Endothelial cell of umbilical vein (primary cell): ENCODE measurements at regions not wholly inside any gene's neighbourhood (a gene's known extent, or its start where the extent isn't known, plus 50 kb on each side); places are given as distances from the start of the nearest gene placed in this dataset.
A peak's percentile ranks its signal among the peaks of the same experiment; 100 is the strongest.

Experiments
- BruUV-seq: library from RNA; stranded (reverse); fragments of 400-500 nt; replicated peaks from 2 replicates; lab custom pipeline; 2021; lab: Mats Ljungman, UMichigan
- CTCF ChIA-PET: fragments of 300-600, 350-600 bp; sonication (Branson Sonifier 250); formaldehyde crosslinking; loops from one replicate; lab custom pipeline; 2021; ENCODE audit warnings: antibody characterized with exemption, inconsistent platforms; lab: Charles Lee
- POLR2A ChIA-PET: fragments of 300-600, 350-600 bp; sonication (Branson Sonifier 250); formaldehyde crosslinking; loops from one replicate; lab custom pipeline; 2021; ENCODE audit warnings: antibody characterized with exemption, inconsistent platforms; lab: Charles Lee
- DNase-seq: peaks from one replicate; pipeline ENCODE4 v3.0.0-alpha.2; 2011; ENCODE audit warnings: low read depth, low spot score
- FAIRE-seq: peaks from 2 replicates; lab custom pipeline; 2011; peaks lifted over from hg19 to GRCh38; lab: Jason Lieb, UNC
- H2AFZ ChIP-seq: 2 replicates; pipeline ENCODE4 v1.6.0; 2012; ENCODE audit warnings: low read depth, low read length, control low read depth, inconsistent platforms
- H3K27ac ChIP-seq: 2 replicates; pipeline ENCODE4 v1.5.1; 2011; ENCODE audit warnings: low read depth, mild to moderate bottlenecking, control low read depth, low read length, moderate library complexity; ENCODE audit not compliant: insufficient read depth
- H3K27me3 ChIP-seq, 2 experiments: 2 replicates each; pipeline versions ENCODE4 v1.6.0 to v1.6.1; 2011; ENCODE audit warnings: low read length in 2 of 2, mixed read lengths in 1 of 2; ENCODE audit not compliant: control insufficient read depth in 2 of 2, insufficient read depth in 2 of 2
- H3K36me3 ChIP-seq, 2 experiments: 2 replicates in 1 of 2; 3 replicates in 1 of 2; pipeline ENCODE4 v1.5.1; 2011; ENCODE audit warnings: low read length in 2 of 2, mild to moderate bottlenecking in 1 of 2, moderate library complexity in 1 of 2; ENCODE audit not compliant: control insufficient read depth in 2 of 2, insufficient read depth in 2 of 2; ENCODE audit errors: extremely low read depth in 1 of 2
- H3K4me1 ChIP-seq: 3 replicates; pipeline ENCODE4 v1.5.1; 2011; ENCODE audit warnings: mild to moderate bottlenecking, low read length; ENCODE audit not compliant: control insufficient read depth, insufficient read depth; ENCODE audit errors: extremely low read depth
- H3K4me2 ChIP-seq: 2 replicates; pipeline ENCODE4 v1.6.1; 2011; ENCODE audit warnings: low read length, control low read depth, mixed read lengths; ENCODE audit not compliant: insufficient read depth
- H3K4me3 ChIP-seq, 3 experiments: fragments of 200-600 bp in 1 of 3; sonication (generic), shearing (Covaris generic) in 1 of 3; replicated peaks in 1 of 3; 2 replicates each; pipeline ENCODE4 v1.5.1; 2011 to 2016; ENCODE audit warnings: control low read depth in 3 of 3, low read length in 3 of 3, mild to moderate bottlenecking in 2 of 3, inconsistent platforms in 1 of 3, low read depth in 1 of 3, moderate library complexity in 1 of 3; ENCODE audit not compliant: insufficient read depth in 1 of 3
- H3K79me2 ChIP-seq: 2 replicates; pipeline ENCODE4 v1.6.0; 2012; ENCODE audit warnings: low read length, inconsistent platforms; ENCODE audit not compliant: control insufficient read depth, insufficient read depth
- H3K9ac ChIP-seq: replicated peaks from 2 replicates; pipeline ENCODE3; 2011; ENCODE audit warnings: low read length, control low read depth; ENCODE audit not compliant: insufficient read depth; ENCODE audit errors: extremely low read depth
- H3K9me1 ChIP-seq: replicated peaks from 3 replicates; pipeline ENCODE4 v1.6.0; 2011; ENCODE audit warnings: mild to moderate bottlenecking, low read length; ENCODE audit not compliant: control insufficient read depth, insufficient read depth; ENCODE audit errors: extremely low read depth
- H3K9me3 ChIP-seq: replicated peaks from 2 replicates; pipeline ENCODE4 v1.5.1; 2012; ENCODE audit warnings: low read length, inconsistent platforms; ENCODE audit not compliant: control insufficient read depth, insufficient read depth
- H4K20me1 ChIP-seq: replicated peaks from 2 replicates; pipeline ENCODE3; 2011; ENCODE audit warnings: mild to moderate bottlenecking, low read length; ENCODE audit not compliant: control insufficient read depth, insufficient read depth; ENCODE audit errors: extremely low read depth
- FOS ChIP-seq: IDR thresholded peaks from 2 replicates; pipeline ENCODE4 v1.6.1; 2011; ENCODE audit warnings: mild to moderate bottlenecking, low read length, moderate library complexity, borderline replicate concordance; ENCODE audit not compliant: insufficient read depth
- JUN ChIP-seq: IDR thresholded peaks from 2 replicates; pipeline ENCODE4 v1.6.1; 2011; ENCODE audit warnings: borderline replicate concordance, low read depth; ENCODE audit not compliant: insufficient read length, insufficient read depth
- MYC ChIP-seq: IDR thresholded peaks from one replicate; pipeline ENCODE4 v1.6.1; 2011; ENCODE audit warnings: mild to moderate bottlenecking, low read depth, low read length
- POLR2A ChIP-seq: IDR thresholded peaks from 2 replicates; pipeline ENCODE4 v1.6.1; 2012; ENCODE audit warnings: low read depth, mild to moderate bottlenecking, control low read depth, low read length
- dilution Hi-C: fragments of 300-500 bp; cut with MboI; formaldehyde crosslinking; loops from one replicate; pipeline ENCODE4 v1.15.0; 2019; ENCODE audit warnings: low sequenced_read_pairs; ENCODE audit not compliant: extremely low pct_ligation_motif_present
- intact Hi-C: fragments of 100-400 bp; cut with micrococcal nuclease; formaldehyde crosslinking; loops from one replicate; pipeline ENCODE4 v1.10.0; 2022

GRCh38 chr1:81111818-81112217 lies 688.9 kb upstream of the ADGRL2 start:
- ChIA-PET CTCF (interaction anchor here (0.8 to 1.2 kb wide), 3 partner anchors 10 to 83 kb away, joined by 3 to 4 read pairs (median 3); no protein-coding TSS in a partner anchor), POLR2A (no interaction called here)
- no peaks in the 10 kb centered on the region for H3K36me3 ChIP-seq
- H3K4me2 ChIP-seq: no peak overlapping the region
- H3K9me1 ChIP-seq: no peaks in the 10 kb centered on the region
- DNase-seq: peak; percentile 44
- peak; percentile 73 for FAIRE-seq
- BruUV-seq: no TSS peak
- no peak overlapping the region for H3K27ac ChIP-seq
- intact Hi-C loops (no loop called here), dilution Hi-C loops (no loop called here)
- no peak overlapping the region for H3K9ac ChIP-seq
- no peak overlapping the region for H3K4me3 ChIP-seq
- H3K4me1 ChIP-seq: peaks cover 2% of the 10 kb centered on the region
- no peaks in the 10 kb centered on the region for H3K9me3 ChIP-seq
- TF ChIP-seq POLR2A: no peak
- peak; percentile 75 for TF ChIP-seq FOS
- no peaks in the 10 kb centered on the region for H4K20me1 ChIP-seq
- no peaks in the 10 kb centered on the region for H3K79me2 ChIP-seq
- H3K27me3 ChIP-seq: no peaks in the 10 kb centered on the region
- peak overlapping the region; percentile 37 for H2AFZ ChIP-seq

- Histone ChIP-seq H3K9ac (no peak overlapping the region), H3K4me1 (peaks cover 2% of the 10 kb centered on the region), H3K4me2 (no peak overlapping the region), H3K4me3 (no peak overlapping the region), H3K36me3 (no peaks in the 10 kb centered on the region), H2AFZ (no peak overlapping the region), H3K9me1 (no peaks in the 10 kb centered on the region), H3K27me3 (no peaks in the 10 kb centered on the region), H4K20me1 (no peaks in the 10 kb centered on the region), H3K27ac (no peak overlapping the region), H3K79me2 (no peaks in the 10 kb centered on the region), H3K9me3 (no peaks in the 10 kb centered on the region)
- CTCF ChIA-PET: no interaction called here
- TF ChIP-seq JUN (no peak), MYC (no peak)
- dilution Hi-C loops (no loop called here), intact Hi-C loops (no loop called here)
- POLR2A ChIA-PET: interaction anchor here (0.6 kb wide), 1 partner anchor 43 kb away, joined by 3 read pairs; no protein-coding TSS in a partner anchor
- FAIRE-seq (no peak), DNase-seq (no peak)
- no TSS peak for BruUV-seq
Observed at GRCh38 chr1:81109038-81109437, 691.7 kb upstream of the ADGRL2 start.
